ENCODE measurements at regions not wholly inside any gene's neighbourhood (a gene's known extent, or its start where the extent isn't known, plus 50 kb on each side); places are given as distances from the start of the nearest gene placed in this dataset.
A peak's percentile ranks its signal among the peaks of the same experiment; 100 is the strongest.

DNA sequence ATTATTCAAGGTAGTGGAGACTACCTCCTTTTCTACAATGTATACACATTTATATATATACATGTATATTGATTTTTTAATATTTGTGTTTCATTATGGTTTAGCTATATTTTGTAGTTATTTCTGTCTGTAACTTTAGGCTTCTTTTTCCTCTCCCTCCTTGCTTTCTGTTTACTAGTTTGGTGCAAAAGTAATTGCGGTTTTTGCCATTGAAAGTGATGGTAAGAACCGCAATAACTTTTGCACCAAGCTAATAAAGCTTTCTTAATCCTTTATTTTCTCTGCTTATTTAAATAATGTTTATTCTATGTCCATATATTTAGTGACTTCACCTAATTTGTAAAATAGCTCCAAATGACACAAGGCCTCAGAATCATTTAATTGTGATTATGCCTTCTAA is 195.3 kb upstream of the PLSCR5 start:
- Histone ChIP-seq H3F3A (ENCODE audit: insufficient read depth) (peaks cover 16% of the 10 kb centered on the region), H3K79me2 (ENCODE audit: insufficient read depth) (no peaks in the 10 kb centered on the region), H3K9me2 (ENCODE audit: insufficient read depth) (no peaks in the 10 kb centered on the region), H3K9ac (no peak overlapping the region), H3K4me3 (no peak overlapping the region), H4K20me1 (ENCODE audit: insufficient read depth) (no peaks in the 10 kb centered on the region), H3K4me2 (ENCODE audit: unreplicated experiment) (no peak overlapping the region), H3K27ac (no peak overlapping the region), H3K36me3 (ENCODE audit: low read depth) (no peaks in the 10 kb centered on the region), H3K4me1 (ENCODE audit: insufficient read depth) (peaks cover 28% of the 10 kb centered on the region), H3K27me3 (replicated peaks; ENCODE audit: insufficient read depth) (no peaks in the 10 kb centered on the region), H3K9me3 (ENCODE audit: low read depth) (no peaks in the 10 kb centered on the region), H2AFZ (no peak overlapping the region)
- TF ChIP-seq EZH2 (IDR thresholded peaks at IDR 0.05; ENCODE audit: insufficient read depth, poor library complexity, severe bottlenecking) (no peak), EZH2phosphoT487 (IDR thresholded peaks at IDR 0.05; ENCODE audit: insufficient read depth, low read depth) (no peak)
- in situ Hi-C loops (cut with MboI), result loop anchor here (25.0 kb wide), 1 partner anchor 812 kb away; no protein-coding TSS in a partner anchor
- DNase-seq, result no peak
- 50 to 60% methylated on average over 2 of the region's 2 CpGs for WGBS, 2 experiments (ENCODE audit: low coverage in 1 of 2, low lambda C conversion rate in 2 of 2, missing lambda C conversion rate in 2 of 2)

DNA sequence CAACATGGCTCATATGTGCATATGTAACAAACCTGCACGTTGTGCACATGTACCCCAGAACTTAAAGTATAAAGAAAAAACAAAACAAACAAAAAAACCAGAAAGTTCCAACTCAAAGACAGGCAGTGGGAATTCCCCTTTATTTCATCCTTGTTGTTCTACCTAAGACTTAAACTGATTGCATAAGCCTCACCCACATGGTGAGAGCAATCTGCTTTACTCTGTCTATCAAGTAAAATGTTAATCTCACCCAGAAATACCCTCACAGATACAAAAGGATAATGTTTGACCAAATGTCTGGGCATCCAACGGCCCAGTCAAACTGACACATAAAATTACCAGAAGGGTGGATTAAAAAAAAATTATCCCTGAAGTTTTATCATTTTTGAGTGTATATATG is 190.9 kb upstream of the PLSCR5 start:
- Histone ChIP-seq H3K79me2 (ENCODE audit: insufficient read depth) (no peaks in the 10 kb centered on the region), H3K9ac (no peak overlapping the region), H2AFZ (no peak overlapping the region), H3K9me3 (ENCODE audit: low read depth) (no peaks in the 10 kb centered on the region), H3K4me3 (no peak overlapping the region), H4K20me1 (ENCODE audit: insufficient read depth) (no peaks in the 10 kb centered on the region), H3K9me2 (ENCODE audit: insufficient read depth) (no peaks in the 10 kb centered on the region), H3K4me1 (ENCODE audit: insufficient read depth) (no peaks in the 10 kb centered on the region), H3K4me2 (ENCODE audit: unreplicated experiment) (no peak overlapping the region), H3F3A (ENCODE audit: insufficient read depth) (no peaks in the 10 kb centered on the region), H3K27me3 (replicated peaks; ENCODE audit: insufficient read depth) (no peaks in the 10 kb centered on the region), H3K36me3 (ENCODE audit: low read depth) (no peaks in the 10 kb centered on the region), H3K27ac (no peak overlapping the region)
- no peak for DNase-seq
- in situ Hi-C loops (cut with MboI), result no loop called here
- WGBS, 2 experiments (ENCODE audit: low coverage in 1 of 2, low lambda C conversion rate in 2 of 2, missing lambda C conversion rate in 2 of 2), result 73% methylated on average over 2 of the region's 2 CpGs
- no peak for TF ChIP-seq EZH2 (IDR thresholded peaks at IDR 0.05; ENCODE audit: insufficient read depth, poor library complexity, severe bottlenecking)
- TF ChIP-seq EZH2phosphoT487 (IDR thresholded peaks at IDR 0.05; ENCODE audit: insufficient read depth, low read depth), result no peak

DNA sequence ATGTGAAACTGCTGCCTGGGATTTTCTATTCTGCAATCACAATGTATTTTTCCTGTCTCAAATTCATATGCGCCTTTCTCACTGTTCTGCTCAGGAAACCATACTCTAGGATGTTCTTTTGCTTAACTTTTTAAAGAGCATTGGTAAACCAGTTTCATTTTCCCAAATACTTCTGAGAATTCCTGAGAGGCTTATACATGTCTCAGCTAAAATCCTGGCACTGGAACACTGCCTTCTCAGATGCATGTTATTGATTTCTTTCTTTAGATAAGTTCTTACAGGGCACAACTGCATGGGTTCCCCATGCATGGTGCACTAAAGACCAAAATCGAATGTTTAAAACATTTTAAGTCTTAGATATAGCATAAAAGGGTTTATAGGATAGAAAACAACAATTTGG is 178.3 kb upstream of the PLSCR5 start:
- no peaks in the 10 kb centered on the region for H3K27me3 ChIP-seq (replicated peaks; ENCODE audit: insufficient read depth)
- H3K4me2 ChIP-seq (ENCODE audit: unreplicated experiment), result peak overlapping the region; percentile 32
- peak overlapping the region; percentile 9; the same call in 1 of the 2 replicates for H3K4me3 ChIP-seq
- H3K9ac ChIP-seq, result no peak overlapping the region
- peak overlapping the region; percentile 55 for H2AFZ ChIP-seq
- no peaks in the 10 kb centered on the region for H3K79me2 ChIP-seq (ENCODE audit: insufficient read depth)
- no peaks in the 10 kb centered on the region for H3K36me3 ChIP-seq (ENCODE audit: low read depth)
- H3K4me1 ChIP-seq (ENCODE audit: insufficient read depth), result peaks cover 44% of the 10 kb centered on the region
- in situ Hi-C loops (cut with MboI), result no loop called here
- no peaks in the 10 kb centered on the region for H3K9me3 ChIP-seq (ENCODE audit: low read depth)
- H4K20me1 ChIP-seq (ENCODE audit: insufficient read depth), result no peaks in the 10 kb centered on the region
- H3K9me2 ChIP-seq (ENCODE audit: insufficient read depth), result no peaks in the 10 kb centered on the region; the same call in 1 of the 2 replicates
- H3K27ac ChIP-seq, result peak overlapping the region; percentile 4; the same call in 1 of the 2 replicates
- no peak for TF ChIP-seq EZH2phosphoT487 (IDR thresholded peaks at IDR 0.05; ENCODE audit: insufficient read depth, low read depth)
- TF ChIP-seq EZH2 (IDR thresholded peaks at IDR 0.05; ENCODE audit: insufficient read depth, poor library complexity, severe bottlenecking), result no peak
- H3F3A ChIP-seq (ENCODE audit: insufficient read depth), result peaks cover 11% of the 10 kb centered on the region; the same call in 1 of the 2 replicates
- DNase-seq, result peak; percentile 34
- 75 to 82% methylated on average over 2 of the region's 2 CpGs for WGBS, 2 experiments (ENCODE audit: low coverage in 1 of 2, low lambda C conversion rate in 2 of 2, missing lambda C conversion rate in 2 of 2)

DNA sequence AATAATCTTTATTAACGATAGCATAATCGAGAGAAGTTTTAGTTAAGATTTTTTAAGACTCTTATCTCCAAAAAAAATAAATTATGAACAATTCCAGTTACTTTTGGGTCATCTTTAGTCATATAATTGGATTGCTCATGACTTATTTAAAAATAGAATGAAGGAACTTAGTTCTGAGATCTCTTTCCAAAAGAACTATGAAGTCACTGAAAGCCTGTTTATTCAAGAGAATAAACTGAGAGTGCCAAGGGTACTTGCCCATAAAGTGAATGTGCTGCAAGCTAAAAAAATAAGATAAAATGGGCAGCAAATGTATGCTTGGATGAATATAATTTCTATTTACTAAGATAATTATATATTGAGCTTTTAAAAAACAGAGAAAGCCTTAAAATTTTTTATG is 176.5 kb upstream of the PLSCR5 start:
- Histone ChIP-seq H2AFZ (peak overlapping the region; percentile 67), H3K4me1 (ENCODE audit: insufficient read depth) (peaks cover 44% of the 10 kb centered on the region)
- 7 to 10% methylated on average over 2 of the region's 2 CpGs for WGBS, 2 experiments (ENCODE audit: low coverage in 1 of 2, low lambda C conversion rate in 2 of 2, missing lambda C conversion rate in 2 of 2)

More for the DNA sequence above, 176.5 kb upstream of the PLSCR5 start:
- Histone ChIP-seq H3K79me2 (ENCODE audit: insufficient read depth) (no peaks in the 10 kb centered on the region), H3K9ac (0 out of 2 replicates have a peak overlapping the region, but pooled peaks have one; percentile 16), H3K36me3 (ENCODE audit: low read depth) (no peaks in the 10 kb centered on the region), H3K9me2 (ENCODE audit: insufficient read depth) (no peaks in the 10 kb centered on the region; the same call in 1 of the 2 replicates), H4K20me1 (ENCODE audit: insufficient read depth) (no peaks in the 10 kb centered on the region), H3K9me3 (ENCODE audit: low read depth) (no peaks in the 10 kb centered on the region), H3K4me3 (peak overlapping the region; percentile 22; the same call in 1 of the 2 replicates), H3F3A (ENCODE audit: insufficient read depth) (peaks cover 11% of the 10 kb centered on the region; the same call in 1 of the 2 replicates), H3K27ac (peak overlapping the region; percentile 63), H3K27me3 (replicated peaks; ENCODE audit: insufficient read depth) (no peaks in the 10 kb centered on the region), H3K4me2 (ENCODE audit: unreplicated experiment) (no peak overlapping the region)
- in situ Hi-C loops (cut with MboI), result no loop called here
- no peak for TF ChIP-seq EZH2phosphoT487 (IDR thresholded peaks at IDR 0.05; ENCODE audit: insufficient read depth, low read depth)
- no peak for TF ChIP-seq EZH2 (IDR thresholded peaks at IDR 0.05; ENCODE audit: insufficient read depth, poor library complexity, severe bottlenecking)
- peak; percentile 69 for DNase-seq
